GM10248 (cell line): ENCODE measurements at regions not wholly inside any gene's neighbourhood (a gene's known extent, or its start where the extent isn't known, plus 50 kb on each side); places are given as distances from the start of the nearest gene placed in this dataset.
"Not testable (repeated sequence)": the region's sequence is repeated elsewhere in the genome, so short reads cannot be mapped to it uniquely, and the experiment has no call there.

Experiments
- CTCF ChIA-PET: fragments of 300-600 bp; sonication (Branson Sonifier 250); formaldehyde crosslinking; extraction: SDS; loops from one replicate; lab custom pipeline; 2021; ENCODE audit warnings: antibody characterized with exemption; lab: Yijun Ruan, JAX
- POLR2A ChIA-PET: fragments of 350-650 bp; sonication (Branson Sonifier 250); formaldehyde crosslinking; extraction: SDS; loops from one replicate; lab custom pipeline; 2020; ENCODE audit warnings: antibody characterized with exemption; lab: Yijun Ruan, JAX
- DNase-seq: peaks from one replicate; pipeline ENCODE4 v3.0.0; 2012; ENCODE audit errors: extremely low spot score
- CTCF ChIP-seq: IDR thresholded peaks from 2 replicates; pipeline ENCODE4 v1.5.1; 2012; ENCODE audit warnings: mild to moderate bottlenecking, low read depth; ENCODE audit errors: extremely low read depth, missing control alignments, control extremely low read depth

- POLR2A ChIA-PET = no interaction called here
- DNase-seq = no peak
- CTCF ChIA-PET = no interaction called here
These were observed 692.4 kb downstream of the MTRR start for GRCh38 chr5:8561224-8561840.

GRCh38 chr5:8561854-8562253, 692.9 kb downstream of the MTRR start:
- no peak for DNase-seq
- ChIA-PET POLR2A (no interaction called here), CTCF (no interaction called here)
- TF ChIP-seq CTCF = no peak

More at GRCh38 chr5:8561224-8561840, 692.4 kb downstream of the MTRR start:
- TF ChIP-seq CTCF = no peak

- CTCF ChIA-PET, POLR2A ChIA-PET, DNase-seq: not testable (repeated sequence)
These were observed 694.6 kb downstream of the MTRR start for GRCh38 chr5:8563540-8563939.

GRCh38 chr5:8568858-8569257, 699.9 kb downstream of the MTRR start:
- ChIA-PET POLR2A (no interaction called here), CTCF (no interaction called here)
- no peak for TF ChIP-seq CTCF
- DNase-seq = no peak

- no peak for DNase-seq
- no peak for TF ChIP-seq CTCF
- POLR2A ChIA-PET = no interaction called here
- CTCF ChIA-PET = no interaction called here
These were observed 701.6 kb downstream of the MTRR start for GRCh38 chr5:8570528-8570927.

DNA sequence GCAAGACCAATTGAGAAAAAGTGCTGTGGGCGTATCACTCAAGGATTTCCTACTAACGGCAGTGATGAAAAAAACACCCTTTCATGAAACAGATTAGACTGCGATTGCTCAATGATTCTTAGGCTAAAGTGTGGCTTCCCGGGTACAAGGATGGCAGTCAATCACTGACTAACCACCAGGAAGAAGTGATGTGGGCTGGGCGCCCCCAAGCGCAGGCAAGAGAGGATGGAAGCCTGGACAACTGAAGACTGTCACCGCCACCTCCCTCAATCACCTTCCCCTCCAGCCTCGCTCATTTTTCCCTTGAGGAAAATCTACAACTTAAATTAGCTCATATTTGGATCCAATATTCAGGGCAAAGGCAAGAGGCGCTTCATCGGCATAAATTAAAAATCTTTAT, 707.2 kb downstream of the MTRR start:
- ChIA-PET CTCF (no interaction called here), POLR2A (no interaction called here)
- DNase-seq = no peak
- TF ChIP-seq CTCF = no peak

DNA sequence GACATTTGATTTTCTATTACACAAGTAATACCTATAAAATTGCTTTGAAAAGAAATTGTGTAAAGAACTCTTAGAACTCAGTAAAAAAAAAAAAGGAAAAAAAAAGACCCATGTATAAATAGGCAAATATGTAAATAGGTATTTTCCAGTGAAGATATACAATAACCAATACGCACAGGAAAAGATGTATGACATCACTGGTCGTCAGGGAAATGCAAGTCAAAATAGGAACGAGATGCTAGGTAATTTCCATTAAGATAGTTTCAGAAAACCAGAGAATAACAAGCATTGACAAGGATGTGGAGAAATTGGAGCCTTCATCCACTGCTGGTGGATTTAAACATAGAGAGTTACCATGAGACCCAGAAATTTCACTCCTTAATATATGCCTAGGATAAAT, 708.8 kb downstream of the MTRR start:
- CTCF ChIA-PET = no interaction called here
- TF ChIP-seq CTCF = no peak
- POLR2A ChIA-PET = no interaction called here
- no peak for DNase-seq
